Activated CD4-positive, alpha-beta T cell treated with anti-CD3 and anti-CD28 coated beads, Interleukin-2, amount 10 ng/mL, durations not matched to agents 24 days and 14 days (primary cell): ENCODE measurements at regions not wholly inside any gene's neighbourhood (a gene's known extent, or its start where the extent isn't known, plus 50 kb on each side); places are given as distances from the start of the nearest gene placed in this dataset.

ENCODE experiments used
- DNase-seq: peaks from one replicate; pipeline ENCODE4 v3.0.0; 2022
- H3K27ac Mint-ChIP-seq: one replicate; pipeline ENCODE4 v1.8.0; 2022; ENCODE audit warnings: mild to moderate bottlenecking, mixed read lengths
- H3K27me3 Mint-ChIP-seq: one replicate; pipeline ENCODE4 v1.8.0; 2022; ENCODE audit warnings: mixed read lengths
- H3K36me3 Mint-ChIP-seq: one replicate; pipeline ENCODE4 v1.8.0; 2022; ENCODE audit warnings: low read depth, mild to moderate bottlenecking, mixed read lengths
- H3K4me1 Mint-ChIP-seq: one replicate; pipeline ENCODE4 v1.8.0; 2021; ENCODE audit warnings: mixed read lengths
- H3K4me3 Mint-ChIP-seq: one replicate; pipeline ENCODE4 v1.8.0; 2022; ENCODE audit warnings: mild to moderate bottlenecking, moderate library complexity, mixed read lengths
- H3K9me3 Mint-ChIP-seq: one replicate; pipeline ENCODE4 v1.8.0; 2021; ENCODE audit warnings: mixed read lengths
- intact Hi-C: fragments of 100-400 bp; cut with micrococcal nuclease; formaldehyde crosslinking; loops from one replicate; pipeline ENCODE4 v1.15.1; 2023

DNA sequence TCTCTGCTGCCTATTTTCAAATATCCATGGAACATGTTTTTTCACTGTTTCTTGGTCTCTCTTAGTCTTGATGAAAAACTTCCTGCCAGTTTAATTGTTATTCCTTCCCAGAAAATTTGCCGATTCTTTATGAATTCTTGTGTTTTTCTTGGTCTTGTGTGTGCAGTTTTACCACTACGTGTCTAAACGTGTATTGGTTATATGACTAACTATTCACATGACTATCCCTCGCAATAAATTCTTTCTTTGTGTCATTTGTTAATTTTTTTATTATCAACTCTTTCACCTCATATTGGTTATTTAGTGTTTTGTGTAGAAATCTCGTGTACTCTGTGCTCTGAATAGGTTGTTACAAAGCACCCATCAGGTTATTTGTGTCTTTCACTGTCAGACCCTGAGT, 315.4 kb downstream of the HAO1 start:
- H3K36me3 Mint-ChIP-seq: no peaks in the 10 kb centered on the region
- no peaks in the 10 kb centered on the region for H3K4me1 Mint-ChIP-seq
- intact Hi-C loops: no loop called here
- H3K27me3 Mint-ChIP-seq: no peaks in the 10 kb centered on the region
- H3K27ac Mint-ChIP-seq: no peak overlapping the region
- DNase-seq: no peak
- peaks cover 11% of the 10 kb centered on the region for H3K9me3 Mint-ChIP-seq
- no peak overlapping the region for H3K4me3 Mint-ChIP-seq

DNA sequence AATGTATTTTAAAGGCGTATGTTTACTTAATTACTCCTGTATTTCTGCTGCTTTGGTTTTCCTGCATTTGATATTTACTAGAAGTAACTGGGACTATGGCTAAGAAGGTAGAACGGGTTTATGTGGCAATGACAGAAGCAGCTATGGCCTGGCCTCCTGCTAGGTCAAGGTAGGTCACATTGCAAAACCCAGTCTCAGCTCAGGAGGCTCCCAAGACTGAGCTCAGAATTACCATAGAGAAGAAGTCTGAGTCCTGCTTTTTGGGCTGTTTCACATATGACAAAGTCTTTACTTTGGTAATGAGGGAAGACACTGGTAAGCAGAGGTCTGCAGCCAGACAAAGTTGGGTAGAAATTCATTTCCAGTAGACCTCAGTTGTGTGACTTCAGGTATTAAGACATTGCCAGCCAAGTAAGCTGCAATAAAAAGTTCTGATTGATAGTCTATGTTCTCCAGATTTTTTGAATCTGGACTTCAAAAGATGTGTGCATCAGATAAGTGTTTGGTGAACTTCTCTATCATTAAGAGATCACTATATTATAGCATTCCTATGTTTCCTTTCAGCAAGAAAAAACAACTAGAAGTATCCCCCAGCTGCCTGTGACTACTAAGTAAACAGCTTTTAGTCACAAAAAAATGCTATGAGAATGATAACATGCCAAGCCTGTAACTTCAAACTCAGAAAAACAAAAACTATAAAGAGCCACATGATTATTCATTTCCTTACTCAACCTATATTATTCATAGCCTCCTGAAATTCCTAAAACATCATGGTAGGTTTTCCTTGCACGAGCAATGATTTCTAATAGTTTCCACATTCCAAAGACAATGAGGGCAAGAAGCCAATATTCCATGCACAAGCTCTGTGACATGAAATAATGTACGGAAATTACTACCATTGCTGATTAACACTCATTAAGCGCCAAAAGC, 312.3 kb downstream of the HAO1 start:
- Mint-ChIP-seq H3K36me3 (no peaks in the 10 kb centered on the region), H3K4me3 (no peak overlapping the region), H3K27ac (no peak overlapping the region), H3K27me3 (no peaks in the 10 kb centered on the region), H3K9me3 (peaks cover 8% of the 10 kb centered on the region), H3K4me1 (no peaks in the 10 kb centered on the region)
- DNase-seq: no peak
- intact Hi-C loops: no loop called here

DNA sequence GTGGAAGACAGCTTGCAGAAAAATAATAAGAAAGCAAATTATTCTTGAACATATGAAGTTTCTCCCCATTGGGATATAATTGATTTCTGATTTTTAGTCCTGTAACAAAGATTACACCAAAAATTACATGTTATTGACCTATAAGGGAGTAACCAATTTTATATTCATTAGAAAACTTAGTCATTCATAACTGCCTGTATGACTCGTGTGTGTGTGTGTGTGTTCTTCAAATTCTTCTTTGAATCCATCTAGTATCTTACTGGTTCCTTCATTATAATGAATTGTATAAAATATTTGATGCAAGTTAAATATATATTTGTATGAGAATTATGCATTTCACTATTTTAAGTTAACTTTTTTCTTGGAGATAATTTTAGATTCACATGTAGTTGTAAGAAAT, 310.4 kb downstream of the HAO1 start:
- H3K27ac Mint-ChIP-seq: no peak overlapping the region
- peaks cover 5% of the 10 kb centered on the region for H3K9me3 Mint-ChIP-seq
- H3K36me3 Mint-ChIP-seq: no peaks in the 10 kb centered on the region
- intact Hi-C loops: no loop called here
- no peaks in the 10 kb centered on the region for H3K27me3 Mint-ChIP-seq
- H3K4me1 Mint-ChIP-seq: no peaks in the 10 kb centered on the region
- no peak overlapping the region for H3K4me3 Mint-ChIP-seq
- DNase-seq: no peak

DNA sequence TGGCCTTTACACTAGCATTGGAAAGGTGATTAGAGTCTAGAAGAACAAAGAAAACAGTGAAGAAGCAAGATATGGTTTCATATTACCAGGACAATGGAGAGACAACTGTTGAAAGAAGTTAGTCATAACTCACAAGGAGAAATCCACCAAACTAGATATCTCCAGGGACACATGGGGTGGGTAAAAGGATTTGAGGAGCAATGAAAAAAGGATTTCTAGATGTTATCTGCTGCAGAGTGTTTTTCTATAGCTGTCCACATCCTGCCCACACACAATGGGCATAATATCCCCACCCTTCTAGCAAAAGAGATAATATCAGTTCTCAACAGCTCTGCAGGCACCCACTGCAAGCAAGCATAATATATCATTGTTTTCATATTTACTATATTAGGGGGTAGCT, 303.1 kb downstream of the HAO1 start:
- H3K27me3 Mint-ChIP-seq: no peaks in the 10 kb centered on the region
- intact Hi-C loops: no loop called here
- H3K36me3 Mint-ChIP-seq: no peaks in the 10 kb centered on the region
- DNase-seq: no peak
- no peaks in the 10 kb centered on the region for H3K9me3 Mint-ChIP-seq
- H3K27ac Mint-ChIP-seq: no peak overlapping the region
- no peaks in the 10 kb centered on the region for H3K4me1 Mint-ChIP-seq
- no peak overlapping the region for H3K4me3 Mint-ChIP-seq

DNA sequence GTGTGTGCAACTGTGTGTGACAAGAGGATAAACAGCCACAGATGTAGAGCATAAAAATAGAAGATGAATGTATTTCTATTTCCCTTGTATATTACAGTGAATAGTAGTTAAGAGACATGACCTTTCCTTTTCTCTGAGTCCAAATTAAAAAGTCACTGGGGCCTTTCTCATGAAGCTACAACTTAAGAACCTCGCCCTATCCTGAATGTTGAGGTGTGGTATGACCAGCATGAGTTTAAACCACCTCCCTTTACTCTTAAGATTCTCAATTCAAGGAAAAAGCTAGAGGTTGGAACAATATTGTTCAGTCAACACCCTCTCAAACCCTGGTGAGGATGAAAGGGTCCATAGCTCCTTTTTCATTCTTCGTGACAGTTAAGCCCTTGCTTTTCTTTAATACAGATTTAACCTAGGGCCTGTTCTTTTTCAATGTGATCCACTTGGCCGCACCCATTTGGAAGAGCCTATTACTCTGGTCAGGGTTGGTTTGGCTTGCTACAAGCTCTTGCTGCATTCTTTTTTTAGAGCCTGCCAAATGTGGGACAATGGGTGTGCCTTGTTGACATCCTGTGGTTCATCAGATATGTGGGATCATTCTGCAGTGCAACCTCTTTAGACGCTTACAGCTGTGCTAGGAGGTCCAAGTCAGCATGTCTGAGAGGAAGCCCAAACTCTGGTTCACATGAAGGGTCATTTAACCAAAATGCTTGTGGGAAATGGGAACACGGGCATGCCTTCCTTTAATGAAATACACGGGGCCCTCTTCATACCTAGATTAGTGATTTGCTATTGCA, 290.0 kb downstream of the HAO1 start:
- no peak for DNase-seq
- Mint-ChIP-seq H3K9me3 (peaks cover 3% of the 10 kb centered on the region), H3K36me3 (no peaks in the 10 kb centered on the region), H3K4me3 (no peak overlapping the region), H3K4me1 (no peaks in the 10 kb centered on the region), H3K27ac (no peak overlapping the region), H3K27me3 (no peaks in the 10 kb centered on the region)
- intact Hi-C loops: no loop called here

DNA sequence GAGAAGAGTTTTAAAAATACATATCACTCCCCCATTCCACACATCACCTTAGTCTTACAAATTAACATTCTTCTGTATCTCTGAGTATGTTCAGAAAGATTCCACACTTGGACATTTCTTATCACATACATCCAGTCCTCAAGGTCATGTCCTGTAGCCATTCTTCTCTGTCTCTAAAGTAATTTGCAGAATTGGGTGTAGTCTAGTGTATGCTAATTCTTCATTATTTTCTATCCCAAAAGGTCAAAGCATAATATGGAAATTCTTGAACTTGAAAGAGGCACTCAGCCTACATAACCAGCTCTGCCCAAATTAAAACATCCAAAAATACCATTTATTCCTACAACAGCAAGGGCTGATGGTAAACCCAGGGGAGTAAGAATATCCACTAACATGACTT, 286.0 kb downstream of the HAO1 start:
- Mint-ChIP-seq H3K36me3 (no peaks in the 10 kb centered on the region), H3K4me3 (no peak overlapping the region), H3K9me3 (peaks cover 6% of the 10 kb centered on the region), H3K27me3 (no peaks in the 10 kb centered on the region), H3K27ac (no peak overlapping the region), H3K4me1 (no peaks in the 10 kb centered on the region)
- intact Hi-C loops: no loop called here
- DNase-seq: no peak

DNA sequence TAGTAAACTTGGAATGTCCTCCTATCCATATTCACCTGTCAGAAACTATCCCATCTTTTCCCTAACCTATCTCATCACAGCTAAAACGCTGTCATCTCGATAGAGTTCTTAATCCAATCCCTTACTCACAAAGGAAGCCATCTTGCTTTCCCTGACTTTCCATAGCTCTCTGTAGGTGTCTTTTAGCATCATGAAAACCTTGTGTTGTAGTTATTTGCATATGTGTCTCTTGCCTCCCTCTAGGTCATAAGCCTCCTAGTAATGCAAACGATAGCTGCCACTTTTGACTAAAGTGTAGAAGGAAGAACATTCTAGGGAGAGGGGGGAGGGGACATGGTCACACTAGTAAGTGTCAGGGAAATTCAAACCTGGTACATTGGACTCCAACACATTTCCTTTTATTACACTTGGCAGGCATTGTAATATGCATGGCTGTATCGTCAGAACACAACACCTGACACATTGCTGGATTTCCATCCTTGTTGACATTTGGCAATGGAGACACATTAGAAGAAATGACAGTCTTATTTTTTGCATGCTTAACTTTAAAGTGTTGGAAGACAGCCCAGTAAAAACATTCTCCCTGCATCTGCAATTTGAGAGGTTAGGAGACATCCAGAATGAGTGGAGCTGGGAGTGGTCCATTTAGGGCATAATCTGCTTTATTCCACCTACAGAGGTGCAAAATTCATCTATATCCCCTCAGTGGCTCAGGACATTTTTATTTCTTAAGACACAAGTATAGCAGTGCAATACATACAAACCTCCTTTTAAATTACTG, 283.4 kb downstream of the HAO1 start:
- Mint-ChIP-seq H3K4me3 (no peak overlapping the region), H3K27me3 (no peaks in the 10 kb centered on the region), H3K27ac (no peak overlapping the region), H3K9me3 (peaks cover 3% of the 10 kb centered on the region), H3K36me3 (no peaks in the 10 kb centered on the region), H3K4me1 (no peaks in the 10 kb centered on the region)
- intact Hi-C loops: no loop called here
- no peak for DNase-seq

DNA sequence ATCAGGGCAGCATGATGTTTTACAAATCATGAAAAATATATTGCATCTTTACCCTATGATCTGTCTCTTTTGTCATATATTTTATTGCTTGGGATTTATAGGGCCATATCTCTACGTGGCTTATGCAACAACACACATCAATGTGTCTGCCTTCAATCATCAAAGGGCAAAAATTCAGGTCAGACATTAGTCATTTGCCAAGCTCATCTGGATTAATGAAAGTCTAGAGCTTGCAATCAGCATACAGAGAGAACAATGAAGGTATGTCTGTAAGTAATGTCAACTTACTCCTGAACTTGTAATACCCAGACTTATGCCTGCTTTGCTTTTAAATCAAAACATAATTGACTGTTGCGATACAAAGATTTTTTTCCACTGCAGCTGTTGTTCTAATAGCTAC, 282.7 kb downstream of the HAO1 start:
- no peak for DNase-seq
- no peak overlapping the region for H3K4me3 Mint-ChIP-seq
- intact Hi-C loops: no loop called here
- H3K27ac Mint-ChIP-seq: no peak overlapping the region
- H3K9me3 Mint-ChIP-seq: peaks cover 3% of the 10 kb centered on the region
- no peaks in the 10 kb centered on the region for H3K4me1 Mint-ChIP-seq
- H3K27me3 Mint-ChIP-seq: no peaks in the 10 kb centered on the region
- H3K36me3 Mint-ChIP-seq: no peaks in the 10 kb centered on the region

DNA sequence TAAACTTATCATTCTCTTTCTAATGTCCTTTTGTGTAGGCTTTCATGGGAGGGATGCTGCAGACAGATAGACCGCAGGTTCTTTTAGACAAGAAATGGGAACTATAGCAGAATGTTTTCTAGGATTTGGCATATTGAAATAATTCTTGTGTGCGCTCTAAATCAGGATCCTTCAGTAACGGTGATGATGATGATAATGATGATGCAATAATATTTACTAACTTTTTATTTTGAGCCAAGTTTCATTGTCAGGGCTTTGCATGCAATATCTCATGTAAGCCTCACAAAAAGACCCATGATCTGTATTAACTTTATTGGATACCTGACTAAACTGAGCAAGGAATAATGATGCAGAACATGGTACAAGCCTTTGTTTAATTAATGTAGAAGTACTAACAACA, 280.1 kb downstream of the HAO1 start:
- H3K36me3 Mint-ChIP-seq: no peaks in the 10 kb centered on the region
- peaks cover 3% of the 10 kb centered on the region for H3K9me3 Mint-ChIP-seq
- H3K4me3 Mint-ChIP-seq: no peak overlapping the region
- no peak overlapping the region for H3K27ac Mint-ChIP-seq
- no peaks in the 10 kb centered on the region for H3K27me3 Mint-ChIP-seq
- intact Hi-C loops: no loop called here
- no peak for DNase-seq
- no peaks in the 10 kb centered on the region for H3K4me1 Mint-ChIP-seq

DNA sequence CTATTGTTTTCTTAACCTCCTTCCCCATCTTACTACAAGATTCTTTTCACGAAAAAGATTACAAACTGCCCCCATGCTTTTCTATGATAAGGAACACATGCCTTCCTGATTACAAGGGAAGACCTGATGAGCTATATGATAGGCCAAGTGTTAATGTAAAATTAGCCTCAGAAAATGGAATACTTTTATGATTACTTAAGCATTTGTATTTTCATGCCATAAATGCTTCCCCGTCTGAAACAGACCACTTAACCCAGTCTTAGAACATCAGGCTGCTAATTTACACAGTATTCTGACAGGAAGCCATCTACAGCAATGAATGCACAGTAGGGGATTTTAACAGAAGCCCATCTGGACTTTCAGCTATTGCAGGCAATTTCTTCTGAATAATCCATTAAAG, 274.9 kb downstream of the HAO1 start:
- Mint-ChIP-seq H3K27me3 (no peaks in the 10 kb centered on the region), H3K36me3 (no peaks in the 10 kb centered on the region), H3K9me3 (no peaks in the 10 kb centered on the region), H3K4me1 (no peaks in the 10 kb centered on the region), H3K27ac (no peak overlapping the region), H3K4me3 (no peak overlapping the region)
- DNase-seq: no peak
- intact Hi-C loops: no loop called here

DNA sequence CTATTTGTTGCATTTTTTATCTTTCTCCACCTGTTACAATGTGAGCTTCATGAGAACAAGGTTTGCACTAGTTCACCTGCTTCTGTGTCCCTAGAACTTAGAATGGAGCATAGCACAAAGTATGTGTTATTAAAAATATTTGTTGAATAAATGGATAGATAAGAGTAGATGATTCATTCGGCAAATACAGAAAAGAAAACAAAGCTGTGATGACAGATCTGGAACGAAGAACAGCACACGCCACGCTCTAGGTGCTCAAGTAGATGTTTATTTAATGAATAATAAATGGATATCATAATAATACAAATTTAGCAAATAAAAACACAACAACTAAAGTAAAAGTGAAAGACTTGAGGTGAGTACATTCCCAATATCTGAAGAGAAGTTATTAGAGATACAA, 273.1 kb downstream of the HAO1 start:
- no peak overlapping the region for H3K4me3 Mint-ChIP-seq
- no peaks in the 10 kb centered on the region for H3K36me3 Mint-ChIP-seq
- no peaks in the 10 kb centered on the region for H3K4me1 Mint-ChIP-seq
- no peaks in the 10 kb centered on the region for H3K9me3 Mint-ChIP-seq
- no peaks in the 10 kb centered on the region for H3K27me3 Mint-ChIP-seq
- intact Hi-C loops: no loop called here
- no peak for DNase-seq
- H3K27ac Mint-ChIP-seq: no peak overlapping the region

DNA sequence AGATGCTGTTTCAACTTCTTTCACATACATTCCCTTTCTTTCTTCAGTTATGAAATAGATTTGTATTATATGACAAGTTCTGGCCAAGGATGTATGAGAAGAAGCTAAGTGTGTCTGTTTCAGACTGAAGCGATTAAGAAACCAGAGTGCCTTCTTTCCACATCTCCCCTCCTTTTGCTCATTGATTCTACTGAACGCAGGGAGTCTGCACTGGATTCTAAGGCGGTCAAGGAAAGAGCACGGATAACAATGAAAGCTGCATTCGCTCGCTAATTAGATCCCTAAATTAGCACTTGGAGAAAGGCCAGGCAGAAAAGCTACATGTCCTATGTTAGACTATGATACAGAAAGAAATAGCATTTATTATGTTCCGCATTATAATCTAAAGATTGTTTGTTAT, 267.7 kb downstream of the HAO1 start:
- Mint-ChIP-seq H3K4me1 (no peaks in the 10 kb centered on the region), H3K9me3 (no peaks in the 10 kb centered on the region), H3K36me3 (no peaks in the 10 kb centered on the region), H3K27me3 (no peaks in the 10 kb centered on the region), H3K4me3 (no peak overlapping the region), H3K27ac (no peak overlapping the region)
- intact Hi-C loops: no loop called here
- no peak for DNase-seq

DNA sequence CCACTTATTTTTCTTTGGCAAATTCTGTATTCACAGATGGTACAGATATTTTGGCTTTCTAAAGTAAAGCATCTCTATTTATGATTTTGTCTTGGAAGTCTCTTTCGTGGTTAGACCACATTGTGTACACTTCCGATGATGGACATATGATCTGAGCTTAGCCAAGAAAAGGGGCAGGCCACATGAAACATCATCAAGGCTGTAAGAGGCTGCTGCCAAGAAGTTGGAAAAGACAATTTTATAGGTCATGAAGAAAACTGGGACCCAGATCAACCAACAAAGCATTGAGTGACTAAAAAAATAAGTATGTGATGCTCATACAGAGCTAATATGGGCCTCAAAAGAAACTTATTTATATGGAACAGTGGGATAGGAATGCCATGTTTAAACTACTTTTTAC, 266.4 kb downstream of the HAO1 start:
- H3K27me3 Mint-ChIP-seq: no peaks in the 10 kb centered on the region
- no peak overlapping the region for H3K4me3 Mint-ChIP-seq
- no peaks in the 10 kb centered on the region for H3K36me3 Mint-ChIP-seq
- intact Hi-C loops: no loop called here
- DNase-seq: no peak
- H3K9me3 Mint-ChIP-seq: no peaks in the 10 kb centered on the region
- no peak overlapping the region for H3K27ac Mint-ChIP-seq
- no peaks in the 10 kb centered on the region for H3K4me1 Mint-ChIP-seq

DNA sequence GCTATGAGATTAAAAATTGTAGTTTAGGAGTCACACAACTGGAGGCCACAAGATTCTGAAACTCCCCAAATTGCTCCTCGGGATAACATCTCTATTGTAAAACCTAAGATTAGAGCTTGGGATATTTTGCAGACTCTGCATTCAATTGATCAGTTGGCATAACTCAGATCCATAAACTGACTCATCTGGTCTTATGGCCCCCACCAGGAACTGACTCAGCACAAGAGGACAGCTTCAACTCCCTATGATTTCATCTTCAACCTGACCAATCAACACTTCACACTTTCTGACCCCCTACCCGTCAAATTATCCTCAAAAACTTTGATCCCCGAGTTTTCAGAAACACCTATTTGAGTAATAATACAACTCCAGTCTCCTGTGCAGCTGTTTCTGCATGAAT, 257.3 kb downstream of the HAO1 start:
- no peaks in the 10 kb centered on the region for H3K36me3 Mint-ChIP-seq
- DNase-seq: no peak
- no peak overlapping the region for H3K4me3 Mint-ChIP-seq
- no peaks in the 10 kb centered on the region for H3K4me1 Mint-ChIP-seq
- H3K27ac Mint-ChIP-seq: no peak overlapping the region
- H3K9me3 Mint-ChIP-seq: no peaks in the 10 kb centered on the region
- intact Hi-C loops: no loop called here
- no peaks in the 10 kb centered on the region for H3K27me3 Mint-ChIP-seq
